ENCODE measurements at regions not wholly inside any gene's neighbourhood (a gene's known extent, or its start where the extent isn't known, plus 50 kb on each side); places are given as distances from the start of the nearest gene placed in this dataset.

- Histone ChIP-seq H3K4me2 (ENCODE audit: insufficient read depth, low read length) (no peak overlapping the region), H4K20me1 (replicated peaks; ENCODE audit: control insufficient read depth, extremely low read depth, insufficient read depth, low read length) (no peaks in the 10 kb centered on the region)
- FAIRE-seq: no peak
Observed at GRCh38 chr13:22403144-22403543, 732.3 kb downstream of the FGF9 start.

More at GRCh38 chr13:22403144-22403543, 732.3 kb downstream of the FGF9 start:
- BruUV-seq (replicated peaks): no TSS peak
- Histone ChIP-seq H3K9ac (replicated peaks; ENCODE audit: extremely low read depth, insufficient read depth, low read length) (no peak overlapping the region), H3K79me2 (ENCODE audit: control insufficient read depth, insufficient read depth, low read length) (no peaks in the 10 kb centered on the region), H3K27me3 (ENCODE audit: control insufficient read depth in 2 of 2, insufficient read depth in 2 of 2, low read length in 2 of 2) (no peaks in the 10 kb centered on the region), H3K4me3 (replicated peaks in 1 of 3; ENCODE audit: insufficient read depth in 1 of 3, low read depth in 1 of 3, low read length in 3 of 3) (no peak overlapping the region), H3K9me1 (replicated peaks; ENCODE audit: control insufficient read depth, extremely low read depth, insufficient read depth, low read length) (no peaks in the 10 kb centered on the region), H3K9me3 (replicated peaks; ENCODE audit: control insufficient read depth, insufficient read depth, low read length) (peaks cover 15% of the 10 kb centered on the region), H3K4me1 (ENCODE audit: control insufficient read depth, extremely low read depth, insufficient read depth, low read length) (no peaks in the 10 kb centered on the region), H2AFZ (ENCODE audit: low read depth, low read length) (no peak overlapping the region), H3K36me3 (ENCODE audit: control insufficient read depth in 2 of 2, extremely low read depth in 1 of 2, insufficient read depth in 2 of 2, low read length in 2 of 2) (no peaks in the 10 kb centered on the region), H3K27ac (ENCODE audit: insufficient read depth, low read depth, low read length) (no peak overlapping the region)
- intact Hi-C loops (cut with micrococcal nuclease) (no loop called here), dilution Hi-C loops (cut with MboI; ENCODE audit: extremely low pct_ligation_motif_present, low sequenced_read_pairs) (no loop called here)
- ChIA-PET CTCF (no interaction called here), POLR2A (no interaction called here)
- TF ChIP-seq CTCF (IDR thresholded peaks at IDR 0.05; ENCODE audit: extremely low read depth in 1 of 2, insufficient read depth in 1 of 2, low read depth in 1 of 2, low read length in 2 of 2) (no peak), POLR2A (IDR thresholded peaks at IDR 0.05; ENCODE audit: low read depth, low read length) (no peak), MAX (IDR thresholded peaks at IDR 0.05; ENCODE audit: insufficient read depth, insufficient read length) (no peak), GATA2 (IDR thresholded peaks at IDR 0.05; ENCODE audit: insufficient read depth, insufficient read length, low read depth, low read length) (no peak)
- DNase-seq (ENCODE audit: low read depth, low spot score): no peak

All from endothelial cell of umbilical vein (primary cell).